ENCODE measurements at regions not wholly inside any gene's neighbourhood (a gene's known extent, or its start where the extent isn't known, plus 50 kb on each side); places are given as distances from the start of the nearest gene placed in this dataset.

DNA sequence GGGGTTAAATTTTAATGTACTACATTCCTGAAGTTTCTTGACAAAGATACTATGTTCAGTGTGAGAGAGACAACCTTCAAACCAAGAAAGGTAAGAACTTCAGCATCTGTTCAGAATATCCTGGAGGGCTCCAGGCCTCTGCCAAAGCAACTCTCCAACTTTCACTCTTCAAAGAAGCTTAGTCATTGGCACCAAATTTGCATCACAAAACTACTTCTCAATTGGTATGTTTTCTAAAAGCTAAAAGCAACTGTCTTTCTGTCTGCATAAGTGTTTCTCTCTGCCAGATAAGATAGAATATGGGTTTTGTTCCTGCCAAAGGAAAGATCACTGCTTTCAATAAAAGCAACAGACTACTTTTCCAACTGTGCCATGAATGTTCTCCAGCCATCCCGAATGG is 187.4 kb downstream of the SUCLA2 start:
- TF ChIP-seq, protein P1, sequence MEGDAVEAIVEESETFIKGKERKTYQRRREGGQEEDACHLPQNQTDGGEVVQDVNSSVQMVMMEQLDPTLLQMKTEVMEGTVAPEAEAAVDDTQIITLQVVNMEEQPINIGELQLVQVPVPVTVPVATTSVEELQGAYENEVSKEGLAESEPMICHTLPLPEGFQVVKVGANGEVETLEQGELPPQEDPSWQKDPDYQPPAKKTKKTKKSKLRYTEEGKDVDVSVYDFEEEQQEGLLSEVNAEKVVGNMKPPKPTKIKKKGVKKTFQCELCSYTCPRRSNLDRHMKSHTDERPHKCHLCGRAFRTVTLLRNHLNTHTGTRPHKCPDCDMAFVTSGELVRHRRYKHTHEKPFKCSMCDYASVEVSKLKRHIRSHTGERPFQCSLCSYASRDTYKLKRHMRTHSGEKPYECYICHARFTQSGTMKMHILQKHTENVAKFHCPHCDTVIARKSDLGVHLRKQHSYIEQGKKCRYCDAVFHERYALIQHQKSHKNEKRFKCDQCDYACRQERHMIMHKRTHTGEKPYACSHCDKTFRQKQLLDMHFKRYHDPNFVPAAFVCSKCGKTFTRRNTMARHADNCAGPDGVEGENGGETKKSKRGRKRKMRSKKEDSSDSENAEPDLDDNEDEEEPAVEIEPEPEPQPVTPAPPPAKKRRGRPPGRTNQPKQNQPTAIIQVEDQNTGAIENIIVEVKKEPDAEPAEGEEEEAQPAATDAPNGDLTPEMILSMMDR (IDR thresholded peaks at IDR 0.05; ENCODE audit: poor library complexity): no peak
- TF ChIP-seq EZH2 (IDR thresholded peaks at IDR 0.05; ENCODE audit: borderline replicate concordance): no peak

Data from hepatocyte (in vitro differentiated cells).